GM12865 (cell line): ENCODE measurements at regions not wholly inside any gene's neighbourhood (a gene's known extent, or its start where the extent isn't known, plus 50 kb on each side); places are given as distances from the start of the nearest gene placed in this dataset.
"Not testable (repeated sequence)": the region's sequence is repeated elsewhere in the genome, so short reads cannot be mapped to it uniquely, and the experiment has no call there.

Experiments used
- DNase-seq: peaks from one replicate; pipeline ENCODE4 v3.0.0; 2010; ENCODE audit warnings: low read depth
- H3K4me3 ChIP-seq: 2 replicates; pipeline ENCODE4 v1.5.1; 2011; ENCODE audit warnings: mild to moderate bottlenecking, low read depth, low read length, control low read depth
- TF ChIP-seq, protein P1 (sequence below): IDR thresholded peaks from 2 replicates; pipeline ENCODE4 v1.5.1; 2011; ENCODE audit warnings: low read length, control low read depth, low read depth, inconsistent platforms; ENCODE audit not compliant: insufficient read depth; ENCODE audit errors: missing control alignments

DNA sequence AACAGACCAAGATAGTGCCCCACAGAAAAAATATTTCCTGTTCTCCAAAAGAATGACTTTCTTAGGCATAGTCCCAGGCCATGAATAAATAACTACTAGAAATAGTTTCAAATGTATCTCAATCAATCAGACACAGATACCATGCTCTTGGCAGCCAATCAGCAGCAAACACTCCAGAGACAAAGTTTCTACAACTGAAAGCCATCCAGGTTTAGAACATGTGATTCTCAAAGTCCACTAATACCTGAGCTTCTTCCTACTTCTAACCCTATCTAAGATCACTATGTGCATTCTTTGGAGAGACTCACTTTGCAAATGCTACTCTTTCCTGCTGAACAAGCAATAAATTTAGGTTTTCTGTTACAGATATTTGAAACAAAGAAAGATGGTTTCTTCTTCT lies 425.8 kb upstream of the GRIN3A start:
- no peak for DNase-seq
- TF ChIP-seq, protein P1, sequence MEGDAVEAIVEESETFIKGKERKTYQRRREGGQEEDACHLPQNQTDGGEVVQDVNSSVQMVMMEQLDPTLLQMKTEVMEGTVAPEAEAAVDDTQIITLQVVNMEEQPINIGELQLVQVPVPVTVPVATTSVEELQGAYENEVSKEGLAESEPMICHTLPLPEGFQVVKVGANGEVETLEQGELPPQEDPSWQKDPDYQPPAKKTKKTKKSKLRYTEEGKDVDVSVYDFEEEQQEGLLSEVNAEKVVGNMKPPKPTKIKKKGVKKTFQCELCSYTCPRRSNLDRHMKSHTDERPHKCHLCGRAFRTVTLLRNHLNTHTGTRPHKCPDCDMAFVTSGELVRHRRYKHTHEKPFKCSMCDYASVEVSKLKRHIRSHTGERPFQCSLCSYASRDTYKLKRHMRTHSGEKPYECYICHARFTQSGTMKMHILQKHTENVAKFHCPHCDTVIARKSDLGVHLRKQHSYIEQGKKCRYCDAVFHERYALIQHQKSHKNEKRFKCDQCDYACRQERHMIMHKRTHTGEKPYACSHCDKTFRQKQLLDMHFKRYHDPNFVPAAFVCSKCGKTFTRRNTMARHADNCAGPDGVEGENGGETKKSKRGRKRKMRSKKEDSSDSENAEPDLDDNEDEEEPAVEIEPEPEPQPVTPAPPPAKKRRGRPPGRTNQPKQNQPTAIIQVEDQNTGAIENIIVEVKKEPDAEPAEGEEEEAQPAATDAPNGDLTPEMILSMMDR, result no peak
- no peak overlapping the region for H3K4me3 ChIP-seq

DNA sequence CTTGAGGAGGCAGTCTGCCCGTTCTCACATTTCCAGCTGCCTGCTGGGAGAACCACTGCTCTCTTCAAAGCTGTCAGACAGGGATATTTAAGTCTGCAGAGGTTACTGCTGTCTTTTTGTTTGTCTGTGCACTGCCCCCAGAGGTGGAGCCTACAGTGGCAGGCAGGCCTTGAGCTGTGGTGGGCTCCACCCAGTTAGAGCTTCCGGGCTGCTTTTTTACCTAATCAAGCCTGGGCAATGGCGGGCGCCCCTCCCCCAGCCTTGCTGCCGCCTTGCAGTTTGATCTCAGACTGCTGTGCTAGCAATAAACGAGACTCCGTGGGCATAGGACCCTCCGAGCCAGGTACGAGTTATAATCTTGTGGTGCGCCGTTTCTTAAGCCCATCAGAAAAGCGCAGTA lies 414.6 kb upstream of the GRIN3A start:
- H3K4me3 ChIP-seq, DNase-seq: not testable (repeated sequence)

DNA sequence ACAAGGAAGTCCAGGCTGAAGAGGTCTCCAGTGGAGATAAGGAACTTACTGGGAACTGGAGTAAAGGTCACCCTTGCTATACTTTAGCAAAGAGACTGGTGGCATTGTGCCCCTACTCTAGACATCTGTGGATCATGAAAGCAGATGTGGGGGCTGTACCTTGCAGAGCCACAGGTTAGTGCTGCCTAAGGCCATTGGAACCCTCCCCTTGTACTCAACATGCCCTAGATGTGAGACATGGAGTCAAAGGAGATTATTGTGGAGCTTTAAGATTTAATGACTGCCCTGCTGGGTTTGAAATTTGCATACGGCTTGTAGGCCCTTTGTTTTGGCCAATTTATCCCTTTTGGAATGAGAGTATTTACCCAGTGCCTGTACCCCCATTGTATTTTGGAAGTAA lies 397.3 kb upstream of the GRIN3A start:
- TF ChIP-seq, protein P1, result no peak
- DNase-seq, result no peak
- H3K4me3 ChIP-seq, result no peak overlapping the region

DNA sequence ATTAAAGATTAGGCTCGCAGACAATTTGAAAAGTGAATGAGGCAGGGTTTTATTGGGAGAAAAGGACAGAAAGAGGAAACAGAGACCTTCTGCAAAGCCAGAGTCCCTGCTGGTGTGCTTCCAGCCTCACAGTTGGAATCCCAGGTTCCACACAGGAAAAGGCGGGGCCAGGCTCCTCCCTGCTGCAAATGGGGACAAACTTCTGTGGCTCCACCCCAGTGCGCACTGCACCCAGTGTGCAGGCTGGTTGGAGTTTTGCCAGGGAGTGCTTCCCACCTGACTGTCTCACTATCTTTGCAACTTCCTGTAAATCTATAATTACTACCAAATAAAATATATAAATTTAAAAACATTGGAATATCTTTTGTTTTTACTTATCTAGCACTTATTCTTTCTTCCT lies 386.0 kb upstream of the GRIN3A start:
- no peak overlapping the region for H3K4me3 ChIP-seq
- TF ChIP-seq, protein P1, result no peak
- no peak for DNase-seq

DNA sequence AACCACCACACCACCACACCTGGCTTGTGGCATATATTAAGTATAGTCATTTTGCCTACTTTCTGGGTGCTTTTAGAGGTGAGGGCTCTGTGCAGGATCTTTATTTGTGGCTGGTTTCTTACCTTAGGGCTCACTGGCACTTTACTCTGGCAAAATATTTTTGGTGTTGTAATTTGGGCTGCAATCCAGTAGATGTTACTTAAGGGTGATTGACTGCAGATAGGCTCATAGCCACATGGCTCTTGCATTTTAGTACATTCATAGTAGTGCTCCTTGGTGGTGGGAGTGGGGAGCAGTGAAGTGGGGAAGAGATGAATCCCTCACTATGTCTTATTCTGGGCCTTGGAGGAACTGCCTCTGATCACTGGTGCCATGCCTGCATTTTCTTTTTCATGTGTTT lies 376.1 kb upstream of the GRIN3A start:
- H3K4me3 ChIP-seq, result no peak overlapping the region
- DNase-seq, result no peak
- TF ChIP-seq, protein P1, result no peak

DNA sequence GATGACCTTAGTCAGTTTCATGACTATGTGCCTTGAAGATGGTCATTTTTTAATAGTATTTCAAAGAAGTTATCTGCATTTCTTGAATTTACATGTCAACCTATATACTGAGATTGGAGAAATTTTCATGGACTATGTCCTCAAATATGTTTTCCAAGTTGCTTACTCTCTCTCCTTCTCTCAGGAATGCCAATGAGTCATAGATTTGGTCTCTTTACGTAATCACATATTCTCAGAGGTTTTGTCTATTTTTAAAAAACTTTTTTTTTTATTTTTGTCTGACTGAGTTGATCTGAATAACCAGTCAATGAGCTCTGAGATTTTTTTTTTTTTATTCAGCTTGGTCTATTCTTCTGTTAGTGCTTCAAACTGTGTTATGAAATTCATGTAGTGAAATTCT lies 374.7 kb upstream of the GRIN3A start:
- no peak overlapping the region for H3K4me3 ChIP-seq
- TF ChIP-seq, protein P1, result no peak
- DNase-seq, result no peak

DNA sequence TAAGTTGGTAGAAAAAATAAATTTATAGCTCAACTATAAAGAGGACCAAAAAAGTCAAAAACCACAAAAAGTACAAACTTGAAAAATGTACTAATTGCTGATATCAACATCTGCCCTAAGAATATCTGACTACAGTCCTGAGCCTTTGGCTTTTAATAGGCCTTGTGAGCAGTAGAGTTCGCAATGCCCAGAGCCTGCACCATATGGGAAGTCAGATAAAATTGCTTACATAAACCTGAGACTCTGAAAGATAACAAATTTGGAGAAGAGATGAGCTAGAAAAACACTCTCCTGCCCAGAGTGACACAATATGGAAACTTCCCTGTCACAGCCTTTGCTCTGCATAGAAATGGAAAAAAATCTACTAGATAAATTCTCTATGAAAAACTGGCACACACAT lies 368.0 kb upstream of the GRIN3A start:
- DNase-seq, result no peak
- TF ChIP-seq, protein P1, result no peak

DNA sequence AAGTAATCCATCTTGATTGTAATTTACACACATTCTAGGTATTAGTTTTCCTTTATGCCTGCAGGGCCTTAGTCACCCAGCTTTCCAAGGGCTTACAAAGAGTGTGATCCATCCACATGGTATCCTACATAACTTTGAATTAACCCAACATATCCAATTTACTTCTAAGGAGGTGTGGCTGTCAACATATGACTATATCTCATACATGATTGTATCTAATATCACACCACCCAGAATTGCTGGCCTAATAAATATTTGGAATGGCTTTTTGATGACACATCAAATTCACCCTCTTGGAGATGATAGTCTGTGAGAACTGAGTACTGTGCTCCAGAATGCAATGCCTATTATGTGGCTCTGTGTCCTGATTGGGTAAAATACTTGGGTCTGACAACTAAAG lies 363.3 kb upstream of the GRIN3A start:
- no peak overlapping the region for H3K4me3 ChIP-seq
- no peak for DNase-seq
- TF ChIP-seq, protein P1, result no peak

More for the DNA sequence above, 368.0 kb upstream of the GRIN3A start:
- H3K4me3 ChIP-seq, result no peak overlapping the region
